NCI-H526 (cell line): ENCODE measurements at regions not wholly inside any gene's neighbourhood (a gene's known extent, or its start where the extent isn't known, plus 50 kb on each side); places are given as distances from the start of the nearest gene placed in this dataset.
"Not testable (repeated sequence)": the region's sequence is repeated elsewhere in the genome, so short reads cannot be mapped to it uniquely, and the experiment has no call there.

Experiments
- DNase-seq, 2 experiments: peaks; one replicate each; lab custom pipeline; 2025; lab: John Stamatoyannopoulos, UW

GRCh38 chr4:66178906-66179305, 508.6 kb upstream of the EPHA5 start:
- no peak for DNase-seq

GRCh38 chr4:66169341-66169740, 499.1 kb upstream of the EPHA5 start:
- no peak for DNase-seq

DNA sequence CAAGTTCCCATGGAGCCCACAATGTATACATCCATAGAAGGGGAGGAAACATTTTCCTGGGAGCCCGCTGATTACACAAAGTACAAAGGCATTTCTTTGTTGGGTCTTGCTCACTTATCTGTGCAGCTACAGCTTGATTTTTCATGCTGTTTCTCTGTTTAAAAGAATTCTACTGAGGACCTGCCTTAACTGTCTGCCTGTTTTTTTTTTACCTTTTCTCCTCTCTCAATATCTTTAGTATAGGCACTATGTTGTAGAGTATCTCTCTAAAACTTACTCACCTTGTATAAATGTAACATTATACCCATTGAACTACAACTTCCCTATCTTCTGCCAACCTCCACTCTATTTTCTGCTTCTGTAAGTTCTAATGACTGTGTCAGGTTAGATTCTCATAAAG, 494.6 kb upstream of the EPHA5 start:
- no peak for DNase-seq

GRCh38 chr4:66160606-66161005, 490.3 kb upstream of the EPHA5 start:
- no peak for DNase-seq

- DNase-seq = no peak
Observed at GRCh38 chr4:66157594-66157993, 487.3 kb upstream of the EPHA5 start.

DNA sequence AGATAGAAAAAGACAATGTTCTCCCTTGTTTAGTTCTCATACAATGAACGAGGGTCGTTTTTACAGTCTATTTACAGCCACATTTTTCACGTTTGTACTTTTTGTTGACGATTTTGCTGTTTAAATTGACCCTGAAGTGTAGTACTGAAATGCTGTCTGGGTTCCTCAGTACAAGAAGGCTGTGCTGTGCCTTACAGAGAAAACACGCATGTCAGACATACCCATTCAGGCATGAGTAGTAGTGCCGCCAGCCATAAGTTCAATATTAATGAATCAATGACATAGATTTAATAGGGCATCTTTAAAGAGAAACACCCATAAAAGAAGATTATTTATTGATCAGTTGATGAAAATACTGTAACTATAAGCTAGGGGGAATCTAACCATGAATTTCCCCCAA, 459.8 kb upstream of the EPHA5 start:
- no peak for DNase-seq

- peak in 1 of 2 experiments; percentile 21 for DNase-seq
Observed at GRCh38 chr4:66123831-66124413, 453.6 kb upstream of the EPHA5 start.

GRCh38 chr4:66123190-66123589, 452.9 kb upstream of the EPHA5 start:
- no peak for DNase-seq

- not testable (repeated sequence) for DNase-seq
Observed at GRCh38 chr4:66115231-66115630, 444.9 kb upstream of the EPHA5 start.

- DNase-seq = no peak
Observed at GRCh38 chr4:66108898-66109297, 438.6 kb upstream of the EPHA5 start.

- DNase-seq = peak; percentile 57 to 61
Observed at GRCh38 chr4:66097218-66097617, 426.9 kb upstream of the EPHA5 start.

DNA sequence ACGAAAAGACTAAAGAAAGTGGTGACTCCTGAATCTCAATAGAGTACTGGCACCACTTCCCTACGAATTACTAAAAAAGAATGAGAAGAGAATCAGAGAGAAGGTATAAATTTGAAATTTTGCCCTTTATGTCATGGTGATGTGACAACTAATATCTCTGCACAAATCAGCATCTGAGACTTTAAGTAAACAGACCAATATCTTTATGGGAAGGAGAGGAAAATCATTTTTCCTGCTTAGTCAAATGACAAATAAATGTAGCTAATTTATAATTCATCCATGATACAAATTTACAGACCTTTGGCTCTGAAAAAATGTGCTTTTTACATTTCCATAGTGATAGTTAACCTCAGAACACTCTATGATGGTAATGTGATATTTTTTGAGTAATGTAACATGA, 424.8 kb upstream of the EPHA5 start:
- DNase-seq = no peak

DNA sequence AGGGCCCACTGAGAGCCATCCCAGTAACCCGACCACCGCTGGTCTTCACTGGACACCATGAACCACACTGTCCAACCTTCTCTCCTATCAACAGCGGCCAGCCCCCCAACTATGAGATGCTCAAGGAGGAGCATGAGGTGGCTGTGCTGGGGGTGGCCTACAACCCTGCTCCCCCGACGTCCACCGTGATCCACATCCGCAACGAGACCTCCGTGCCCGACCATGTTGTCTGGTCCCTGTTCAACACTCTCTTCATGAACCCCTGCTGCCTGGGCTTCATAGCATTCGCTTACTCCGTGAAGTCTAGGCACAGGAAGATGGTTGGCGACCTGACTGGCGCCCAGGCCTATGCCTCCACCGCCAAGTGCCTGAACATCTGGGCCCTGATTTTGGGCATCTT, 423.8 kb upstream of the EPHA5 start:
- DNase-seq = no peak

GRCh38 chr4:66091786-66092185, 421.5 kb upstream of the EPHA5 start:
- DNase-seq = no peak

DNA sequence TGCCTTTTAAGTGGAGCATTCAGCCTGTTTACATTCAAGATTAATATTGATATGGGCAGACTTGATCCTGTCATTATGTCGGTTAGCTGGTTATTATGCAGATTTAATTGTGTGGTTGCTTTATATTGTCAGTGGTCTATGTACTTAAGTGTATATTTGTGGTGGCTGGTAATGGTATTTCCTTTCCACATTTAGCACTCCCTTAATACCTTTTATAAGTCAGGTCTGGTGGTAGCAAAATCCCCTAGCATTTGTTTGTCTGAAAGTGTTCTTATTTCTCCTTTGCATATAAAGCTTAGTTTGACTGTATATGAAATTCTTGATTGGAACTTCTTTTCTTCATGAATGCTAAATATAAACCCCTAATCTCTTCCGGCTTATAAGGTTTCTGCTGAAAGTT, 403.7 kb upstream of the EPHA5 start:
- no peak for DNase-seq

DNA sequence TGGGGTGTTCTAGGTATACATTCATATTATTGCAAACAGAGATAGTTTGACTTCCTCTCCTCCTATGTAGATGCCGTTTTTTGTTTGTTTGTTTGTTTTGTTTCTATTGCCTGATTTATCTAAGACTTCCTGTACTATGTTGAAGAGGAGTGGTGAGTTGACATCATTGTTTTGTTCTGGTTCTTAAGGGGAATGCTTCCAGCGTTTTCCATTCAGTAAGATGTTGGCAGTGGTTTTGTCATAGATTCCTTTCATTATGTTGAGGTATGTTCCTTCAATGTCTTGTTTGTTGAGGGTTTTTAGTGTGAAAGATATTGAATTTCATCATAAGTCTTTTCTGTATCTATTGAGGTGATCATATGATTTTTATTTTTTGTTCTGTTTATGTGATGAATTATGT, 401.6 kb upstream of the EPHA5 start:
- no peak for DNase-seq

GRCh38 chr4:66062921-66063320, 392.6 kb upstream of the EPHA5 start:
- no peak for DNase-seq

DNA sequence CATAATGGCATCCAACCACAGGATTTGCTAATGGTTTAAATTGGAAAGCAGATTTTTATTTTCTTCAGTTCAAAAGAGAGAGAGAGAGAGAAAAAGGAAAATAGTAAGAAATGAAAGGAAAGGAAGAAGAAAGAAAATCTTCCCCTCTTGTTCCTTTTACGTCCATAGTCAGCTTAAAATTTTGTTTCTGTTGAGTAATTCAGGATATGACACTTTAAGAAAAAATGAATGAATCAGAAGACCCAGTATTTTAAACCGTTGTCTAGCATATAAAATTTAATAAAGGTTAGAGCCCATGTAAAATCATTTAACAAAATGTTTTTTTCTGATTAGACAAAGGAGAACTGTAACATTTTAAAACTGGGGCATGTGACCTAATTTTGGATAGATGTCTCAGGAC, 391.8 kb upstream of the EPHA5 start:
- DNase-seq = no peak

- DNase-seq = no peak
Observed at GRCh38 chr4:66059556-66059955, 389.3 kb upstream of the EPHA5 start.

GRCh38 chr4:66059136-66059535, 388.8 kb upstream of the EPHA5 start:
- DNase-seq = no peak

DNA sequence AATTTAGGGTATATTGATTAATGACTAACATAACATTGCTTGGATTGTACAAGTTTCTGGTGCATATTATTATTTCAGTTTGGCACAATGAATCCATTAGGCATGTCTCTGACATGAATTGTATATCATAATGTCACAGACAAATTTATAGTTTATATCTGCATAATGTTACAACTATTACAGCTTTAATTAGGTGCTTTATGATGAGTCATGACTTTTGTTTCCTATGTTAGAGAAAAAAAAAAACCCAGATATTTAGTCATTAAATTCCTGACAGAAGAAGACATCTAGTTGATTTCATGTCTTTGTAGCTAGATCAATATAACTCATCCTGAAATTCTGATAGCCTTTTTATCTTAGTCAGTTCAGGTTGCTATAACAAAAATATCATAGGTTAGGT, 385.7 kb upstream of the EPHA5 start:
- no peak for DNase-seq

GRCh38 chr4:66052426-66052825, 382.1 kb upstream of the EPHA5 start:
- no peak for DNase-seq

DNA sequence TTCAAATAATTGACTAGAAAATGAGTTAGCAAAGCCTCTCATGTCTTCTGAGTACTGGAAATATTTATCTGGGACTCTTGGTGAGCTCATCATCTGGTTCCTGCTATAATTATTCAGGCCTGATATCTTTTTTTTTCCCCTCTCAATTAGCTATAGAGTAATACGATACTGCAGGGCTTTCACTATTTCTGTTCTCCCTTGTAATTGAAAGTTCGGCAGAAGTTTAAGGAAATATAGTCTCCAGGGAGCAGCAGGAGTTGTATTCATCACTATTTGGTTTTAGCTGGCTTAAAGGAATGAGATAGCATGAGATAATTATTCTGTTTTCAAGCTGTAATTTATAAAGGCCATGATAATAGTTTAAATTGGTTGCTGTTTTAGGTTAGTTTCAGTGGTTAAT, 378.6 kb upstream of the EPHA5 start:
- no peak for DNase-seq

DNA sequence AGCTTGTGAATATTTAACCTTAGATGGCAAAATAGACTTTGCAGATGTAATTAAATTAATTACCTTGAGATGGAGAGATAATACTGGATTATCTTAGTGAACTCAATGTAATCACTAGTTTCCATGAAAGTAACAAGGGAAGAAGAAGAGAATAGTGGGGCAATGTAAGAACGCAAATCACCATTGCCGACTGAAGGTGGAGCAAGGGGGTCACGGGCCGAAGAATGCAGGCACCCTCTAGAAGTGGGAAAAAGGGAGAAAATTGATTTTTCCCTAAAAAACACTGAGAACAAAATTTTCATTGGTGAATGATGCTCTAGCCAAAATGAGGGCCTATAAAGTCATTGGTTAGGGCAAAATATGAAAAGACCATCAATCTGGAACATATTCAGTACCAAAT, 375.6 kb upstream of the EPHA5 start:
- no peak for DNase-seq

DNA sequence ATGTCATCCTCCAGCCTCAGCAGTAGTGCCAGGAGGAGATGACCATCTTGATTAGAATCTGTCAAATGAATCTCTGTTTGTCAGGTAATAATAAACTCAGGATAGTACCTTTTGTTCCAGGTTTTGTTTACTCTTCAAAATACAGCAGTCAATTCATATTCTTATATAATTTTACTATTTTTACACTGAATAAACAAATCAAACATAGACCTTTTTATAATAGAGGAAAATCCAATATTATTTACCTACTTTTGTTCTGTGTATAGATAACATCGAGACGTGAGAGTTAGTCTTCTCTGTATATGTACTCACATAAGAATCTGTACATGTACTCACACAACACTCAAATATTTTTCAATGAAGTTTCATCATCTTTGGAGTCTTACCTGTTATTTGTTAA, 365.4 kb upstream of the EPHA5 start:
- DNase-seq = no peak
